ENCODE measurements at regions not wholly inside any gene's neighbourhood (a gene's known extent, or its start where the extent isn't known, plus 50 kb on each side); places are given as distances from the start of the nearest gene placed in this dataset.

- no peaks in the 10 kb centered on the region for H3K9me3 ChIP-seq
- no peaks in the 10 kb centered on the region for H3K4me1 ChIP-seq
- H3K27ac ChIP-seq = no peak overlapping the region
- TF ChIP-seq POLR2A (IDR thresholded peaks at IDR 0.05) = no peak
- no peak for TF ChIP-seq CTCF (IDR thresholded peaks at IDR 0.05)
- no peak overlapping the region for H3K4me3 ChIP-seq
- DNase-seq (no peak), ATAC-seq (no peak)
- intact Hi-C loops (cut with DNase I) = no loop called here
- WGBS (ENCODE audit: insufficient coverage, low coverage, low lambda C conversion rate, missing lambda C conversion rate) = 79% methylated on average over 3 of the region's 5 CpGs
- no peaks in the 10 kb centered on the region for H3K36me3 ChIP-seq
- no peaks in the 10 kb centered on the region for H3K27me3 ChIP-seq
These were observed 287.3 kb downstream of the USP46 start for GRCh38 chr4:52371841-52372240.

DNA sequence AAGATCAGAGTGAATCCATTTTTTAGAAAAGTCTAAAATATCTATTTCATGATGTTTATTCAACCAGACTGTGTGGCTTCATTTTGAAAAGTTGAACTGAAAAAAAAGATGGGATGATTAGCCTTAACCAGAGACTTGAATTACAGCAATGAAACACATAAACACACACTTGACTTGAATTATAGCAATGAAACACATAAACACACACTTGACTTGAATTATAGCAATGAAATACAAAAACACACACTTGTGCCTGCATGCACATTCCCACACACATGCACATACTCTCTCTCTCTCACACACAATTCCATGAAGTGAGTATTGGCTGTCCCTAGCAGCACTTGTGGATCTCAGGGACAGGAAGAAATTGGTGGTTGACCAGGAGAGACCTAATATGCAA lies 286.8 kb downstream of the USP46 start:
- no peaks in the 10 kb centered on the region for H3K4me1 ChIP-seq
- H3K36me3 ChIP-seq = no peaks in the 10 kb centered on the region
- ATAC-seq = no peak
- no peak overlapping the region for H3K27ac ChIP-seq
- no peak overlapping the region for H3K4me3 ChIP-seq
- DNase-seq = no peak
- no peaks in the 10 kb centered on the region for H3K27me3 ChIP-seq
- H3K9me3 ChIP-seq = no peaks in the 10 kb centered on the region
- no peak for TF ChIP-seq POLR2A (IDR thresholded peaks at IDR 0.05)
- TF ChIP-seq CTCF (IDR thresholded peaks at IDR 0.05) = no peak
- intact Hi-C loops (cut with DNase I) = no loop called here

DNA sequence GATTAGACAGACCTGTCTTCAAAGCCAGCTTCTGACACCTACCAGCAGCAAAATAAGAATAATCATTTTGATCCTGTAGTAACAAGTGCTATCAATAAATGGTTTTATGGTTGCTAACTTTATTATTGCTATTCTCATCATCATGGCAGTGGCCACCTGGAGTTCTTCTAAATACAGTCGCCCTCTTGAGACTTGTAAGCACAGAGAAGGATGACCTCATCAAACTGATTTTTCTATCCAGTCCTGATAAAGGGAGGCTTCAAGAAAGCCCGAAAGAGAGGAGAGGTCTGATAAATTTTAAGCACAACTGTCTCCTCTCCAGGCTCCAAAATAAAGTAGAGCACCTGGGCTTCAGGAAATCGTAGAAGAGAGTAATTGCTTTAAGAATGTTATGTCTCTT lies 286.4 kb downstream of the USP46 start:
- no peaks in the 10 kb centered on the region for H3K9me3 ChIP-seq
- TF ChIP-seq CTCF (IDR thresholded peaks at IDR 0.05) (no peak), POLR2A (IDR thresholded peaks at IDR 0.05) (no peak)
- no peaks in the 10 kb centered on the region for H3K36me3 ChIP-seq
- no peak overlapping the region for H3K4me3 ChIP-seq
- ATAC-seq (no peak), DNase-seq (no peak)
- H3K27me3 ChIP-seq = no peaks in the 10 kb centered on the region
- WGBS (ENCODE audit: insufficient coverage, low coverage, low lambda C conversion rate, missing lambda C conversion rate) = 47% methylated on average over 3 of the region's 3 CpGs
- intact Hi-C loops (cut with DNase I) = no loop called here
- no peak overlapping the region for H3K27ac ChIP-seq
- no peaks in the 10 kb centered on the region for H3K4me1 ChIP-seq

DNA sequence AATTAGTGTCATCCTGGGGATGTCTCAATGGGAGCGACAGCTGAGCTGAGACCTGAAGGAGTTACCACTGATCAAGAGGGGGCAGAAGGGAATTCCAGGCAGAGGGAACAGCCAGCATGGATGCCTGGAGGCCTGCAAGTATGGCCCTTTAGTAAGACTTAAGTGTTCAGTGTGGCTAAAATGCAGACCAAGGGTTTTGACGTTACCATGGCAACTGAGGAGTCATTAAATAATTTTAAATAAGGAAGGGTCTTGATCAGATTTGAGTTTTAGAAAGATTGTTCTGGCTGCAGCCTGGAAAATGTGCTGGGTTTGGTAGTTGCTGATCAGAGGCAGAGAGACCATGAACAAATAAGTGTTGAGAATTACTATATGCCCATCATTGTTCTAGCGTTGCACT lies 285.5 kb downstream of the USP46 start:
- Histone ChIP-seq H3K27ac (no peak overlapping the region), H3K4me3 (no peak overlapping the region), H3K9me3 (no peaks in the 10 kb centered on the region), H3K36me3 (no peaks in the 10 kb centered on the region), H3K4me1 (no peaks in the 10 kb centered on the region), H3K27me3 (no peaks in the 10 kb centered on the region)
- DNase-seq (no peak), ATAC-seq (no peak)
- TF ChIP-seq CTCF (IDR thresholded peaks at IDR 0.05) (no peak), POLR2A (IDR thresholded peaks at IDR 0.05) (no peak)
- 50% methylated on average over 3 of the region's 3 CpGs for WGBS (ENCODE audit: insufficient coverage, low coverage, low lambda C conversion rate, missing lambda C conversion rate)
- intact Hi-C loops (cut with DNase I) = no loop called here

DNA sequence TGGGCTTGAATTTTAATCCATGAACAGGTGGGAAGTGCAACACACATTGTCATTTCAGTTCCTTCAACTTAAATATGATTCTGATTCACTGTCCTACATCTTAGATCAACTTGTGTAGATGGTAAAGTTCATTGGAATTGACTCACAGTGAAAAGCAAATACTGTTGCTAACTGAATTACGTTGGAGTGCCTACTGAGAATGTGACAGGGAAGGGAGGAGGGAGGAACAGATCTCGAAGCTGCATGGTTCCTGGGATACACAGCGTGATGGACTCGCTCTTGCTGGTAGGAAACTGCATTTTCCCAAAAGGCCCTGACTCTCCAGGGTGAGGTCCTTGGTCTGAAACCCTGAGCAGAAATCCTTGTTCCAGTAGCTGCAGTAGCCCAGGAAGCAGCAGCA lies 284.2 kb downstream of the USP46 start:
- DNase-seq (no peak), ATAC-seq (no peak)
- H3K4me3 ChIP-seq = no peak overlapping the region
- intact Hi-C loops (cut with DNase I) = no loop called here
- no peaks in the 10 kb centered on the region for H3K4me1 ChIP-seq
- H3K27me3 ChIP-seq = no peaks in the 10 kb centered on the region
- H3K27ac ChIP-seq = no peak overlapping the region
- TF ChIP-seq POLR2A (IDR thresholded peaks at IDR 0.05) (no peak), CTCF (IDR thresholded peaks at IDR 0.05) (no peak)
- WGBS (ENCODE audit: insufficient coverage, low coverage, low lambda C conversion rate, missing lambda C conversion rate) = 41% methylated on average over 4 of the region's 4 CpGs
- H3K36me3 ChIP-seq = no peaks in the 10 kb centered on the region
- H3K9me3 ChIP-seq = no peaks in the 10 kb centered on the region

Data from right lobe of liver (tissue), 6 donors.